GM21367 (cell line): ENCODE measurements at regions not wholly inside any gene's neighbourhood (a gene's known extent, or its start where the extent isn't known, plus 50 kb on each side); places are given as distances from the start of the nearest gene placed in this dataset.
"Not testable (repeated sequence)": the region's sequence is repeated elsewhere in the genome, so short reads cannot be mapped to it uniquely, and the experiment has no call there.

Source experiments
- ATAC-seq: cut with Tn5 transposase; IDR thresholded peaks from one replicate; pipeline ENCODE4 v1.9.1; 2021; ENCODE audit not compliant: unreplicated experiment

DNA sequence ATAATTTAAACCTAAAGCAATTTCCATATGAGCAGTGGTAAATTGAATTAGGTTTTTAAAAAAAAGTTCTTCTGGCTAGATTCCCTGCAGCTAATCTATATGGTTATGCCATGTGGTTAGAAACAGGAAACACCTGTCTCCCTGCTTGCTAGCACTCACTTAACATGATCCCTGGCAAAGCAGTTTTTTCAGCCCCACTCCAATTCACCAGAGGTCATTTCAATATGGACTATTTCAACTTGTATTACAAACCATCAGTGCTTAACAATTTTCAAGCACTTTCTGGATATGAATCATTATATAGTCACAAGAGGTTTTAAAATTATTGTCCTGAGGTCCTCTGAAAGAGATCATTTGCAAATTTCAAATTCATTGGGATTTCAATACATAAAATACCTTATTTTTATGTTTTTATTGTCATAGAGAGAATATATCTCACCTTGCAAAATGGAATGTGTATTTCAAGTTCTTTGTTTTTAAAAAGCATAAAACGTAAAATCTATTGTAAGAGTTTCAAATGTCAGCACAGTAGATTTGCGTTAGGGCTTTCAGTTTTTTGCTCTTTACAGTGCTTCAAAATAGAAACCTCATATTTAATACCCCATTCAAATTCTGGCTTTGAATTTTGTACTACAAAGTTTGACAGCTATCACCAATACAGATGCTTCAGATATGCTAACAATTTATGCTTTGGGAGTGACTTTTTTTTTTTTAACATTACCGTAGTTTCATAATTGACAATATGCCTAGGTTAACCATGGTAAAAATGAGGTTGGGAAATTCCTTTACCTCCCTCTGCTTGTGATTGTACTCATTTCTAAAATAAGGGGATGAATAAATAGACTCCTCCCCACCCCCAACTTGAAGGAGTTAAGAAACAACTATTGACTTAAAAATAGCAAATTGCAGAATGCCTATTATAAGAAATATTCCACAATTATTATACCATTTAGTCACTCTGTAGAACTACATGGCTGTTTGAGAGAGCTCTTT, 117.5 kb upstream of the HGF start:
- ATAC-seq = peak; percentile 56

- no peak for ATAC-seq
These were observed 116.4 kb upstream of the HGF start for GRCh38 chr7:81886211-81886764.

DNA sequence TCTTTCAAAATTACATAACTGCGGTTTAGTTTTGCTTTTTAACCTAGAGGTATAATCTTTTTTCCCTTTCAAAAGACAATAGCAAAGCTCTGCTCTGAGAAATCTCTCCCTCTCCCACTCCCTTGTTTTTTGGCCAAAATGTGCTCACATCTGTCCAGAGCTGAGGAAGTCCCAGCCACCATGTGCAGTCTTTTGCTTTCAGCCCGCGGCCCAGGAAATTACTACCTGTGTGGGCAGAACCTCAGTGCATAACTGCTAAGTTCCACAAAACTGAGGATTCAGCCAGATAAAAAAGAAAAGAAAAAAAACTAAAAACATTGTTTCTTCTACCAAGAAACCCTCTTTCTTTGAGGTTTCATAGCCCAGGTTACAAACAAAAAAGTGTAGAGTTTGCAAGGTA, 115.0 kb upstream of the HGF start:
- ATAC-seq = no peak

GRCh38 chr7:81883801-81884393, 114.0 kb upstream of the HGF start:
- ATAC-seq = no peak

GRCh38 chr7:81882086-81882485, 112.2 kb upstream of the HGF start:
- ATAC-seq = no peak

DNA sequence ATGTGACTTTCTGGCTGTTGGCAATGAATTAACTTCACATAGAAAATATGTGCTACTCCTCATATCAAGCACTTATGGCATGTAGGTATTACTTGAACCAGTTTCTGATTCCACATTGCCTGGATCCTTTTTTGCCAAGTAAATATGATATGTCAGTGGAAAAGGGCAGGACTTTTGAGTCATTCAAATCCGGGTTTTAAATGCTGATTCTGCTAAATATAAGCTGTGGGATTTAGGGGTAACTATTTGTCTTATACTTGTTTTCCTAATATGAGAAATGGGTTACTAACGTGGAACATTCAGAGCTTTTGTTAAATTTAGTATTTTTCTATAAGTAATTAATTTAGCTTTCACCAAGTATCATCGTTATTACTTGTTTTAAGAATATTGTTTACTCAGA, 108.0 kb upstream of the HGF start:
- ATAC-seq = no peak

DNA sequence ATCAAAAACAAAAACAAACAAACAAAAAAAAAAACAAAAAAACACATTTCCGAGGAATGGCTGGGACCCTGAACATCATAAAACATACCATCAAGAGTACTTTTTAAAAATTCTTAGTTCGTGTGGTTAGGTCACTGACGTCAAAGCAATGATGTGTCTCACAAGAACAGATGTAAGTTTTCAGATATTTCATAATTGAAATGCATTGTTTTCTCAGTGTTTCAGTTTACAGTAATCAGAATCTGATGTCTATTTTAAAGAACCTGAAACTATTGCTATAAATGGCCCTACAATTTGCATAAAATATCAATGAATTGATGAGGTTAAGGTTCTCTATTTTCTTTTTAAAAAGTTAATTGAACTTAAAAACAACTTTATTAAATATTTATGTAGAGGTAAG, 103.7 kb upstream of the HGF start:
- no peak for ATAC-seq

DNA sequence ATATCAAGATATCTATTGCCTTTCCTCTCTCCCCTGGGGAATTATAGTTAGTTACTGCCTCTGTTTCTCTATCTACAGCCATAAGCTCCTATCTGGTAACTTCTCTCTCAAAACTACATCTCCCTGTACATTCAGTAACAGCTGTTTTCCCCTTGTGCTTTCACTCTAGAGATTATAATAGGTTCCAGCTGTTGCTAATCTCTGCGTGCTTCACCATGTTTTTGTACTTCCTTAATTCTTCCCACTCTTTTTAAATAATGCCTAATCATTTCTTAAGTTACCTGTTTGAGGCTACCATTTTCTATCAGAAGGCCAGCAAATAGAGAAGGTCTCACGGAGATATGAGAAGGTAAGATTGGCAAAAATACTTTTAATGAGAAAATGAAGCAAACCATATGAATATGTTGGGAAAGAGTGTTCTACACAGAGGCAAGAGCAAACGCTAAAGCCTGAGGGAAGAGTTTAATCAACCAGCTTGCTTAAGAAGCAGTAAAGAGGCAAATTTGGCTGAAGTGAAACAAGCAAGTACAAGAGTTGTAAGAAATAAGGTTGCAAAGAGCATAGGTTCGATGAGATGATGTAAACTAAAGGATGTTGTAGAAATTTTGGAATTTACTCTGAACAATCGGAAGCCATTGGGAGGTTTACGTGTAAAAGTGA, 101.9 kb upstream of the HGF start:
- no peak for ATAC-seq

GRCh38 chr7:81870608-81871007, 100.8 kb upstream of the HGF start:
- ATAC-seq = no peak

- no peak for ATAC-seq
These were observed 99.8 kb upstream of the HGF start for GRCh38 chr7:81869670-81870069.

DNA sequence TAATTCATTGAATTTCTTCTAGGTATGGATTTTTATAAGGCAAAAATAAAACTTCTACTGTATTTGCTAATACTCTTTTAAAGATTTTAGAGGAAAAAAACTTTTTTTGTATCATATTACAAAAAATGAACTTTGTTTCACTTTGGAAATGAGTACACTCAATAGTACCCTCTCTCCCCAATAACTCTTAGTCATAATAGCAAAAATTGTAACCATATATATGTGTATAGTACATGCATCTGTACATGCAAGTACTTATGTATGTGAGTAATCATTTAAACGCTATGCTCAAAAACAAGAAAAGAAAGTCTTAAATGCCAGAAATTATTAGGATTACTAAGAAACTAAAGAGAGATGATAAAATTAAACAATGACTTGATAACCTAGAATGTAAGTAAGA, 95.9 kb upstream of the HGF start:
- ATAC-seq = no peak

- no peak for ATAC-seq
These were observed 89.6 kb upstream of the HGF start for GRCh38 chr7:81859433-81859832.

GRCh38 chr7:81858820-81859219, 89.0 kb upstream of the HGF start:
- ATAC-seq = not testable (repeated sequence)

DNA sequence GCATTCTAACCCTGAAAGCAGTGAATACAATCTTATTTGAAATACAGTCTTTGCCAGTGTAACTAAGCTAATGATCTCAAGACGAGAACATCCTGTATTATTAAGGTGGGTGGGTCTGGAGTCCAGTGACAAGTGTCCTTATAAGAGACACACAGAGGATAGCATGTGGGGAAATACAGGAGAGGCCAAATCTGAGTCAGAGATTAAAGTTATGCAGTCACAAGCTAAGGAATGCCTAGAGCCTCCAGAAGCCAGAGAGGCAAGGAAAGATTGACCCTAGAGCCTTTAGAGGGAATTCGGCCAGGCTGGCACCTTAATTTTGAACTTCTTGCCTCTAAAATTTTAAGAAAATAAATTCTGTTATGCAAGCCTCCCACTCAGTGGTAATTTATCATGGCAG, 87.5 kb upstream of the HGF start:
- ATAC-seq = no peak

- no peak for ATAC-seq
These were observed 84.7 kb upstream of the HGF start for GRCh38 chr7:81854518-81854917.

- ATAC-seq = no peak
These were observed 82.9 kb upstream of the HGF start for GRCh38 chr7:81852701-81853100.

DNA sequence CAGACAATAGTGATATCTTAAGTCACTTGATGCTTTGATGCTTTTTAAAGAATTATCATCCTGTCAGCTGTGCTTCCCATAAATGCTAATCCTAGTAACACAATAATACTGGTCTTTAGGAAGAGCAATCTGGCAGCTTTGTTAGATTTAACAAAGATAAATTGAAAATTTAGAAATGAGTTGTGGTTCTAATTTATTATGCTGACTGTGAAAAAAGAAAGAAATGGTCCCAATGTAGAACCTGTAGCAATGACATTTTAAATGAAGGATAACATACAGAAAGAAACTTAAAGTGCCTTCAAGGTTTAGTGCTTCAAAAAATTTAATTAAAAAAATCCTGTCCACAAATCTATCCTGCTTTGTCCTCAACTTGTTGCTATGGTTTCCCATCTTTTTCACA, 81.6 kb upstream of the HGF start:
- no peak for ATAC-seq

DNA sequence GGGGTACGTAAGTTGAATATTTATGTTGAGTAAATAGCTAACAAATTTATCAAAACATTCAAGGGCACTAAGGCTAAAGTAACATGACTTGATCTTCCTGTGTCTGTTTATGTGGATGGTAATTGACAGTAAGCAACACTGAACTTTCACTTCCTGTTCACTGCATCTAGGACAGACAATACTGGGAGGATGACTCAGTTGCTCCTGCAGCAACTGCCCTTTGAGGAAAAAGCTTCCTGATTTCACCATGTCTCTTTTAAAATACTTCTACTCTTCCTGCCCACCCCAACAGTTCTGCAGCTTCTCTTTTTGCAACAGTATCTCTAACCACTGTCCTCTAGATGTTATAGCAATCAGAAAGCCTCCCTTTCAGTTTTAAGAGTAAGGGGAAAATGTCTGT, 76.6 kb upstream of the HGF start:
- peak; percentile 74 for ATAC-seq

- peak; percentile 77 for ATAC-seq
These were observed 75.9 kb upstream of the HGF start for GRCh38 chr7:81845744-81846241.

DNA sequence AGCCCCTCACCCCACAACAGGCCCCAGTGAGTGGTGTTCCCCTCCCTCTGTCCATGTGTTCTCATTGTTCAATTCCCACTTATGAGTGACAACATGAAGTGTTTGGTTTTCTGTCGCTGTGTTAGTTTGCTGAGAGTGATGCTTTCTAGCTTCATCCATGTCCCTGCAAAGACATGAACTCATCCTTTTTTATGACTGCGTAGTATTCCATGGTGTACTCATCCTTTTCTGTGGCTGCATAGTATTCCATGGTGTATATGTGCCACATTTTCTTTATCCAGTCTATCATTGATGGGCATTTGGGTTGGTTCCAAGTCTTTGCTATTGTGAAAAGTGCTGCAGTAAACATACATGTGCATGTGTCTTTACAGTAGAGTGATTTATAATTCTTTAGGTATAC, 73.8 kb upstream of the HGF start:
- not testable (repeated sequence) for ATAC-seq

DNA sequence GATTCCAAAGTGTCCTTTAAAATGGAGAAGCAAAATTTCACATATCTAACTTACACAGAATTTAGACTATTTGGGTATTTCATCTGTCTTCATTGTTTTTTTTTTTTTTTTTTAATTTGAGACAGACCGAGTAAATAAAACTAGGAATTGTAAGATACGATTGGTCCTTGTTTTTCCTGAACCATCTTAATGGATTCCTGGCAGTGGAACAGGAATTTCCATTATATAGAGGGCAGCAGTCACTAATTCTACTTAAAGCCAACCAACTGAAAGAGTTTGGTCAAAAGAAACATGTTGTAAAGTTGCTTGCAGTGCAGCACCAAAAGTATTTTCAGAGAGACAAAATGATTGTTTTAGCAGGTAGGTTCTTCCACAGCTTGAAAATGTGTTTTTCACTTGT, 72.5 kb upstream of the HGF start:
- no peak for ATAC-seq
